ENCODE measurements at regions not wholly inside any gene's neighbourhood (a gene's known extent, or its start where the extent isn't known, plus 50 kb on each side); places are given as distances from the start of the nearest gene placed in this dataset.

- no peak for TF ChIP-seq CTCF (IDR thresholded peaks at IDR 0.05)
- TF ChIP-seq POLR2A (IDR thresholded peaks at IDR 0.05): no peak
Observed at GRCh38 chr6:105570416-105570815, 167.5 kb upstream of the PREP start.

Measured in thyroid gland (tissue), 4 donors.